Left colon (tissue), 2 donors: ENCODE measurements at regions not wholly inside any gene's neighbourhood (a gene's known extent, or its start where the extent isn't known, plus 50 kb on each side); places are given as distances from the start of the nearest gene placed in this dataset.
"Not testable (repeated sequence)": the region's sequence is repeated elsewhere in the genome, so short reads cannot be mapped to it uniquely, and the experiment has no call there.

Experiments
- ATAC-seq: fragments of 200-7000 bp; cut with Tn5 transposase; one replicate; pipeline ENCODE4 v1.9.1; 2020; ENCODE audit warnings: mild to moderate bottlenecking, moderate library complexity
- DNase-seq, 2 donors: peaks; one replicate each; pipeline ENCODE4 v3.0.0-alpha.2; 2020
- intact Hi-C, 2 donors: fragments of 100-400 bp; cut with DNase I in 1 of 2; cut with micrococcal nuclease in 1 of 2; formaldehyde crosslinking; loops; one replicate each; pipeline versions ENCODE4 v1.11.2 to v1.14.0; 2022; cut with DNase I, micrococcal nuclease
- donor health status: DM: no; HTN: no; CAD: no.
- donor health status: DM: yes; HTN: yes; CAD: no.

DNA sequence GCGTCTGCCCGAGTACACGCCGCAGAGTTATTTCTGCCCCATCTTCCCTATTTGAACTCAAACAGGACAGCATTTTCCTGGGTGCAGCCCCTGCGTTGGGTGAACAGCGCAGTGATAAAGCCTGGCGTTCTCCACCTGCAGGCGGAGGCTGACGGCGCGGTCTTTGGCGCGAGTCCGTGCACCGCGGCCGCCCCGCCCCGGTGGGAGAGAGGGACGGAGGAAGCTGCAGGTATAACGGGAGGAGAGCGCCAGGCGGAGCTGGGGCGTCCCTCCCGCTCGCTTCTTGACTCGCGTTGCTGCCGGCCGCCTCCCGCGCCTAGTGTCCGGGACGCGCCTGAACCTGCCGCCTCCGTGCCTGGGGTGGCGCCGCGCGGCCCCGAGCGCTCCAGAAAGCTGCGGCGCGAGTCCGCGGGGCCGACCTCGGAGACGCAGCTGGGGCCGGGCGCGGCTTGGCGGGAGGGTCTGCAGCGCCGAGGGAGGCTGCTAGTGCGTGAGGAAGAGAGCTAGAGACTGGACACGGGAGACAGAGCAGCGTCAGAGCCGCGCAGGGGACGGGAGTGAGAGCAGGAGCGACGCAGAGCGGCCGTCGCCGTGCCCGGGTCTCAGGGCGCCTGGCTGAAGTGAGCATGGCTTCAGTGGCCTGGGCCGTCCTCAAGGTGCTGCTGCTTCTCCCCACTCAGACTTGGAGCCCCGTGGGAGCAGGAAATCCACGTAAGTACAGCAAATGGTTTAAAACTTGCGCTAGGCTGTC, 140.7 kb downstream of the SPATA31A7 start:
- ATAC-seq, intact Hi-C loops: not testable (repeated sequence)
- DNase-seq, result peak in 1 of 2 donors; percentile 4

GRCh38 chr9:61356936-61357335, 167.1 kb downstream of the SPATA31A7 start:
- ATAC-seq, intact Hi-C loops, DNase-seq: not testable (repeated sequence)

- ATAC-seq, DNase-seq, intact Hi-C loops: not testable (repeated sequence)
Observed at GRCh38 chr9:61374390-61374789, 184.6 kb downstream of the SPATA31A7 start.

DNA sequence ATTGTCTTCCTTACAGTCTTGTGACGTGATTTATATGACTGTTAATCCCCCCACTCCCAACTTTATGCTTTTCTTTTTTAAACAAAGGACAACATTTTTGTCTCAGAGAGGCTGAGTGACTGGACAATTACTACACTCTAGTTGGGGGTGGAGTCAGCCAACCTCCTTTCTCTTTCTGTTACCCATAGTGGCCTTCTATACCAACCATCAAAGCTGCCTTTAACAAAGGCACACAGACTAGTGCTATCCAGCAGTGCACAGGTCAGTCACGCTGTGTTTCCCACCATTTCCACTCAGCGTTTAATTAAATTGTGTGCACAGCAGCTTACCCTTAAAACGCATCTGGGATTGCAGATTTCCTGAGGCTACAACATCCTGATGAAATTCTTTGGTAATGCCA, 186.3 kb downstream of the SPATA31A7 start:
- DNase-seq, ATAC-seq, intact Hi-C loops: not testable (repeated sequence)

DNA sequence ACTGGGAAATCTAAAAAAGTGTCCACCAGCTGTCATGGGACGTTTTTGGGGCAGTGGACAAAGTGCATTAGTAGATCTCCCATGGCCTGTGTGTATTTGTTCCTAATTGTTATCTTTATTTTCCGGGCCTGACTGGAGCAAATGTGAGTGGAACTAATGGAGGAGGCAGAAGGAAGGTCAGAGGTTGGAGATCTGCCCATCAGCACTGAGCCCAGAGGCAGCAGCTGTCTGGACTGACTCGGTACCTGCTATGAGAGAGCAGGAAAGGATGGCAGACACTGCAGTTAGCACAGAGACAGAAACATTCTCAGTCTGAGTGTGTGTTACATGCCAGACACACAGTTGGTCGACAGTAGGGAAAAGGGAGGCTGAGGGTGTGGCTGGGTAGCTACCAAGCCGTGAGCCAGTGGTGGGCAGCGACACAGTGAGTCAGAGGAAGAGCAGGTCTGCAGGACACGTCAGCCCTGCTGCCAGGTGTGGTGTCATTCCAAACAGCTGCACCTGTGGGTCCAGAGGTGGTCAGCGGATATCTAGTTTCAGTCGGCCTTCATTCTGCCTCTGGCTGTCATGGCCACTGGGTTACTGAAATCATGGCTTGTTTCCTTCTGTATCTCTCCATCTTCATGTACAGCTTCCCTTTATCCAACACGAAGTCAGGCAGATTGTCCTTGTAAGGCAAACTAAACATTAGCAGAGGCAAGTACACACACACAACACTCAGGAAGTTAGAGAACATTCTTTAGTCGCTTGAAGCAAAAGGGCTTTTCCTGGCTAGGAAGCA, 196.4 kb downstream of the SPATA31A7 start:
- intact Hi-C loops, DNase-seq, ATAC-seq: not testable (repeated sequence)

DNA sequence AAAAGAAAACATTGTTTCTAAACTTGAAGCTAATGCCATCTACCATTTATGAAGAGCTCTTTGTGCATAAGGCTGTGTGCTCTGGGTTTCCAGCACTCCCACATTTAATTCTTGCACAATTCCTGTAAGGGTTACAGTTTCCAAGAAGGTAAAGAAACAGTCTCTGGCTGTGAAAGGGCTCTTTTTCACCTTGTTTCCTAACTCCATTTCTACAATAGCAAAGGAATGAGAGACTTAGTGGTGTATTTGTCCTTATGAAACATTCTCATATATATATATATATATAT, 196.9 kb downstream of the SPATA31A7 start:
- intact Hi-C loops, DNase-seq, ATAC-seq: not testable (repeated sequence)

GRCh38 chr9:61402692-61403091, 212.9 kb downstream of the SPATA31A7 start:
- peak; percentile 84 for ATAC-seq
- DNase-seq, intact Hi-C loops: not testable (repeated sequence)

DNA sequence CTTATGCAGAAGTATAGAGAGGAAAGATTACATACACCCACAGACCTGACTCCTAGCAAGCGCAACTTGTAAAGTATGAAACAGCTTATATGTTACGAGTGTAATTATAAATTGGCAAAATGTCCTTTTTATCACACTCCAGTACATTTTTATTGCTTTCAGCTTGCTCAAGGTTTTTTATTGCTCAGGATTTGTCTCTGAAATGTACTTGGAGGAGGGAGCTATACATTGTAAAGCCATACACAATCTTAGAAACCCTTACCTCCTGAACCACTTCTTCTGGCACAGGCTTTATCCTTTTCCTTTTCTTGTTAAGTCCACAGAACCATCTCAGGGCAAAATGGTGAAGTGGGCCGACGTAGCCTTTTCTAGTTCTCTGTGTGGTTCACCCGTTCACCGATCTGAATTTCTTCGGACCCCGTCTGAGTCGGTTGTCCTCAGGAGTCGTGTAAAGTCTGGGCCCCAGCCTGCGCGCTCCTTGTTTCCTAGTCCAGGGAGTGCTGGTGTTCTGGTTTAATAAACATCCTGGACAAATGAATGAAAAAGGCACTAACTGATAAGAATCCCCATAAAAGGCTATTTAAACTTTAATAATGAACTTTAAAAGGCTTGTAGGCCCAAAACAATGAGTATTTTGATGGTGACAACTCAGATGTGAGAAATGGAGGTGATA, 222.2 kb downstream of the SPATA31A7 start:
- DNase-seq (peak in 1 of 2 donors; percentile 23), ATAC-seq (peak; percentile 92)
- intact Hi-C loops, result not testable (repeated sequence)

GRCh38 chr9:61412738-61413137, 222.9 kb downstream of the SPATA31A7 start:
- intact Hi-C loops, DNase-seq, ATAC-seq: not testable (repeated sequence)

DNA sequence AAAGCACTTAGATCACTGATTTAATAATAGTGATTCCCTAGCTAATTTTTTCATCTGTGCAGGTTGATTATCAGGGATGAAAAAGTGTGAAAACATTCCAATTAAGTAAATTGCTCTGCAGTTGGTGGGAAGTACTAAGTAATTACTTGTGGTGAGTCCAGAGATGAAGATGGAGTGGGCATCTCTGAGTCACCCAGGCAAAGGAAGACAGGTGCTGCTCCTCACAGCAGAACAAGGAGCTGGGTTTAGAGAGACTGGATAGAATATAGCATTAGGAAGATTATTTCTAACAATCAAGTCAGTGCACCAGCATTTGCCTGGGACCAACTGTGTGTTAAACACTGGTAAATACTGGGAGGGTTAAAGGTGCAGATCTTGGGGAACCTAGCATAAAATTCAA, 228.3 kb downstream of the SPATA31A7 start:
- DNase-seq, intact Hi-C loops, ATAC-seq: not testable (repeated sequence)

DNA sequence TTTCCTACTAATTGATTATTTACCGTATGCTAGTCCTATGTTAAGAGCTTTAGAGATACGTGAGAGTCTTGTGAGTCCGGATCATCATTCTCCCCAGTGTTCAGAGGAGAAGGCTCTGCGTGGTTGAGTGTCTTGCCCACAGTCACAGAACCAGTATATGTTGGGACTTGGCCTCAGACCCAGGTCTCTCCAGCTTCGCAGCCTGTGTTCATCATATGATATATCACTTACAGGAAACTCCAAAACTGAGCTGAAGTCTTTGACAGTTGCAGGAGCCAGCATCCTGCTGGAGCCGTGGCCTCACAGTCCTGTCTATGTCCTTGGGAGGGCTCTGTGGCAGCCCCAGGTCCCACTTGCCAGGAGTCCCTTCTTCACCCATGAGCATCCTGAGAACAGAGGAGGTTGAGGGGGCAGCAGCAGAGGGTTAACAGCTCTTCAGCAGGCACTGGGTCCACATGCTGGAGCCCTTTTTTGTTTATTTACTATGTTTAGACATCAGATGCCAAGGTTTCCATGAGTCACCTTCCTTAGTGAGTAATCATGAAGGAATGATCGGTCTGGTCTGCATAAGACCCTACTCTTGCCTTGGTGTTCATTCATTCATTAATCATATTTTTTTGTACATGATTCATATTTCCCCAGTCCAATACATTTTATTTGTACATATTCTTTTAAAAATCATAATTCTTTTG, 230.6 kb downstream of the SPATA31A7 start:
- intact Hi-C loops, ATAC-seq, DNase-seq: not testable (repeated sequence)

GRCh38 chr9:61447189-61447588, 257.4 kb downstream of the SPATA31A7 start:
- ATAC-seq, intact Hi-C loops, DNase-seq: not testable (repeated sequence)

GRCh38 chr9:61460860-61461259, 271.0 kb downstream of the SPATA31A7 start:
- DNase-seq, intact Hi-C loops, ATAC-seq: not testable (repeated sequence)
